Activated gamma-delta T cell treated with anti-CD3 and anti-CD28 coated beads, Interleukin-2, amount 50 U/mL, for 16 hours (primary cell): ENCODE measurements at regions not wholly inside any gene's neighbourhood (a gene's known extent, or its start where the extent isn't known, plus 50 kb on each side); places are given as distances from the start of the nearest gene placed in this dataset.
"Not testable (repeated sequence)": the region's sequence is repeated elsewhere in the genome, so short reads cannot be mapped to it uniquely, and the experiment has no call there.

Experiments
- DNase-seq: peaks from one replicate; pipeline ENCODE4 v3.0.0-alpha.2; 2020; ENCODE audit warnings: low read depth

GRCh38 chr6:9103876-9104521 is 668.7 kb upstream of the SLC35B3 start:
- no peak for DNase-seq

- DNase-seq: no peak
Observed at GRCh38 chr6:9101920-9102319, 666.6 kb upstream of the SLC35B3 start.

GRCh38 chr6:9100869-9101580 is 665.7 kb upstream of the SLC35B3 start:
- DNase-seq: no peak

- no peak for DNase-seq
Observed at GRCh38 chr6:9095729-9096128, 660.4 kb upstream of the SLC35B3 start.

GRCh38 chr6:9095137-9095536 is 659.8 kb upstream of the SLC35B3 start:
- no peak for DNase-seq

- DNase-seq: no peak
Observed at GRCh38 chr6:9089724-9090123, 654.4 kb upstream of the SLC35B3 start.

GRCh38 chr6:9087470-9087869 is 652.1 kb upstream of the SLC35B3 start:
- no peak for DNase-seq

GRCh38 chr6:9086331-9086730 is 651.0 kb upstream of the SLC35B3 start:
- DNase-seq: no peak

- no peak for DNase-seq
Observed at GRCh38 chr6:9085709-9086070, 650.3 kb upstream of the SLC35B3 start.

- DNase-seq: no peak
Observed at GRCh38 chr6:9085054-9085708, 649.8 kb upstream of the SLC35B3 start.

- no peak for DNase-seq
Observed at GRCh38 chr6:9083108-9083507, 647.8 kb upstream of the SLC35B3 start.

- no peak for DNase-seq
Observed at GRCh38 chr6:9066726-9067125, 631.4 kb upstream of the SLC35B3 start.

- DNase-seq: no peak
Observed at GRCh38 chr6:9064156-9064555, 628.8 kb upstream of the SLC35B3 start.

- DNase-seq: no peak
Observed at GRCh38 chr6:9062596-9062995, 627.3 kb upstream of the SLC35B3 start.

GRCh38 chr6:9057937-9058336 is 622.6 kb upstream of the SLC35B3 start:
- no peak for DNase-seq

- no peak for DNase-seq
Observed at GRCh38 chr6:9056556-9056955, 621.2 kb upstream of the SLC35B3 start.

GRCh38 chr6:9044426-9044825 is 609.1 kb upstream of the SLC35B3 start:
- DNase-seq: no peak

- DNase-seq: no peak
Observed at GRCh38 chr6:9040718-9041117, 605.4 kb upstream of the SLC35B3 start.

- DNase-seq: no peak
Observed at GRCh38 chr6:9039258-9039657, 603.9 kb upstream of the SLC35B3 start.

- no peak for DNase-seq
Observed at GRCh38 chr6:9028086-9028485, 592.7 kb upstream of the SLC35B3 start.

GRCh38 chr6:9025796-9026394 is 590.5 kb upstream of the SLC35B3 start:
- no peak for DNase-seq

GRCh38 chr6:9025228-9025627 is 589.9 kb upstream of the SLC35B3 start:
- DNase-seq: no peak

- not testable (repeated sequence) for DNase-seq
Observed at GRCh38 chr6:9024246-9024645, 588.9 kb upstream of the SLC35B3 start.
